Liver (tissue), 8 donors: ENCODE measurements at regions not wholly inside any gene's neighbourhood (a gene's known extent, or its start where the extent isn't known, plus 50 kb on each side); places are given as distances from the start of the nearest gene placed in this dataset.

Experiments
- DNase-seq: peaks from one replicate; pipeline ENCODE4 v3.0.0-alpha.2; 2017; ENCODE audit warnings: low spot score
- H3K27ac ChIP-seq, 2 donors: one replicate each; pipeline ENCODE4 v1.7.0; 2013; ENCODE audit warnings: inconsistent platforms in 2 of 2, low read length in 2 of 2, control low read depth in 1 of 2, low read depth in 1 of 2, mild to moderate bottlenecking in 1 of 2
- H3K27me3 ChIP-seq, 4 donors: one replicate each; pipeline versions ENCODE4 v1.6.1 to v1.7.0; 2013; ENCODE audit warnings: low read length in 3 of 4, inconsistent platforms in 1 of 4, mild to moderate bottlenecking in 1 of 4, moderate library complexity in 1 of 4; ENCODE audit not compliant: control insufficient read depth in 4 of 4, insufficient read depth in 4 of 4
- H3K36me3 ChIP-seq, 4 donors: one replicate each; pipeline versions ENCODE4 v1.6.1 to v1.7.0; 2013; ENCODE audit warnings: low read length in 3 of 4, mild to moderate bottlenecking in 3 of 4, low read depth in 1 of 4, moderate library complexity in 1 of 4; ENCODE audit not compliant: control insufficient read depth in 4 of 4, insufficient read depth in 3 of 4
- H3K4me1 ChIP-seq, 4 donors: one replicate each; pipeline versions ENCODE4 v1.6.1 to v1.7.0; 2013; ENCODE audit warnings: low read length in 3 of 4, mild to moderate bottlenecking in 3 of 4, moderate library complexity in 1 of 4; ENCODE audit not compliant: control insufficient read depth in 4 of 4, insufficient read depth in 4 of 4
- H3K4me3 ChIP-seq, 3 donors: one replicate each; pipeline versions ENCODE4 v1.6.1 to v1.7.0; 2013; ENCODE audit warnings: low read length in 3 of 3, control low read depth in 1 of 3, low read depth in 1 of 3, mild to moderate bottlenecking in 1 of 3
- H3K9ac ChIP-seq, 2 donors: one replicate each; pipeline ENCODE4 v1.7.0; 2013; ENCODE audit warnings: low read length in 2 of 2, mild to moderate bottlenecking in 2 of 2, moderate library complexity in 2 of 2, control low read depth in 1 of 2, low read depth in 1 of 2
- H3K9me3 ChIP-seq, 4 donors: one replicate each; pipeline versions ENCODE4 v1.6.1 to v1.7.0; 2013; ENCODE audit warnings: low read length in 3 of 4; ENCODE audit not compliant: control insufficient read depth in 4 of 4
- ATF3 ChIP-seq: IDR thresholded peaks from 2 replicates; pipeline ENCODE4 v1.6.1; 2016; ENCODE audit warnings: antibody characterized with exemption
- EGR1 ChIP-seq, 2 donors: IDR thresholded peaks; 2 replicates each; pipeline ENCODE4 v1.6.1; 2016 to 2018; ENCODE audit warnings: antibody characterized with exemption in 2 of 2, low read depth in 2 of 2
- FOXA1 ChIP-seq: IDR thresholded peaks from 2 replicates; pipeline ENCODE4 v1.6.1; 2016; ENCODE audit warnings: antibody characterized with exemption
- FOXA2 ChIP-seq: IDR thresholded peaks from 2 replicates; pipeline ENCODE4 v1.6.1; 2016; ENCODE audit warnings: antibody characterized with exemption
- HNF4A ChIP-seq, 2 donors: conservative IDR thresholded peaks; 2 replicates each; pipeline ENCODE4 v1.6.1; 2016; ENCODE audit warnings: antibody characterized with exemption in 2 of 2, mild to moderate bottlenecking in 2 of 2
- NR2F2 ChIP-seq: IDR thresholded peaks from 2 replicates; pipeline ENCODE4 v1.6.1; 2016; ENCODE audit warnings: antibody characterized with exemption
- REST ChIP-seq: IDR thresholded peaks from 2 replicates; pipeline ENCODE4 v1.6.1; 2016; ENCODE audit warnings: antibody characterized with exemption, mild to moderate bottlenecking
- RXRA ChIP-seq, 2 donors: IDR thresholded peaks; 2 replicates each; pipeline ENCODE4 v1.6.1; 2017 to 2018; ENCODE audit warnings: antibody characterized with exemption in 2 of 2, mild to moderate bottlenecking in 1 of 2
- SP1 ChIP-seq: IDR thresholded peaks from 2 replicates; pipeline ENCODE4 v1.6.1; 2018; ENCODE audit warnings: antibody characterized with exemption, mild to moderate bottlenecking
- TAF1 ChIP-seq: conservative IDR thresholded peaks from 2 replicates; pipeline ENCODE4 v1.6.1; 2016; ENCODE audit warnings: antibody characterized with exemption, mild to moderate bottlenecking
- WGBS: extraction: QIAGEN DNeasy Blood & Tissue Kit; methylation state at CpG from one replicate; pipeline ENCODE4 v1.1.7; 2013; 5-methylcytosine and 5-hydroxymethylcytosine counted together
- TF ChIP-seq, protein P1 (sequence below): IDR thresholded peaks from 2 replicates; pipeline ENCODE4 v1.6.1; 2016; ENCODE audit warnings: antibody characterized with exemption
- TF ChIP-seq, protein P2 (sequence below): fragments of 150-350 bp; IDR thresholded peaks from 2 replicates; pipeline ENCODE4 v1.5.1; 2017; ENCODE audit warnings: improper control_type of control experiment, low read depth, low read length; ENCODE audit not compliant: missing input control
- TF ChIP-seq, protein P3 (sequence below): IDR thresholded peaks from 2 replicates; pipeline ENCODE4 v1.6.1; 2016; ENCODE audit warnings: antibody characterized with exemption
- donor health status: healthy.
- donor health status: healthy.
- donor health status: healthy.
- donor health status: healthy.
- donor health status: healthy.

GRCh38 chr4:66297703-66298102 lies 627.4 kb upstream of the EPHA5 start:
- Histone ChIP-seq H3K27ac (no peak overlapping the region), H3K4me1 (no peaks in the 10 kb centered on the region), H3K4me3 (no peak overlapping the region), H3K9me3 (peaks cover 0 to 1% (median 0%) of the 10 kb centered on the region in 4 donors), H3K36me3 (no peaks in the 10 kb centered on the region), H3K27me3 (peaks cover 0 to 2% (median 0%) of the 10 kb centered on the region in 4 donors), H3K9ac (no peak overlapping the region)
- WGBS: 51% methylated on average over 1 of the region's 1 CpG
- no peak for DNase-seq
- TF ChIP-seq EGR1 (IDR thresholded peaks at IDR 0.05; ENCODE audit: low read depth in 2 of 2) (no peak), FOXA1 (no peak), SP1 (no peak), TAF1 (no peak), REST (no peak), NR2F2 (no peak), FOXA2 (no peak), RXRA (IDR thresholded peaks at IDR 0.05) (no peak), ATF3 (no peak)
- TF ChIP-seq, protein P1, sequence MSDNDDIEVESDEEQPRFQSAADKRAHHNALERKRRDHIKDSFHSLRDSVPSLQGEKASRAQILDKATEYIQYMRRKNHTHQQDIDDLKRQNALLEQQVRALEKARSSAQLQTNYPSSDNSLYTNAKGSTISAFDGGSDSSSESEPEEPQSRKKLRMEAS: no peak
- TF ChIP-seq, protein P2, sequence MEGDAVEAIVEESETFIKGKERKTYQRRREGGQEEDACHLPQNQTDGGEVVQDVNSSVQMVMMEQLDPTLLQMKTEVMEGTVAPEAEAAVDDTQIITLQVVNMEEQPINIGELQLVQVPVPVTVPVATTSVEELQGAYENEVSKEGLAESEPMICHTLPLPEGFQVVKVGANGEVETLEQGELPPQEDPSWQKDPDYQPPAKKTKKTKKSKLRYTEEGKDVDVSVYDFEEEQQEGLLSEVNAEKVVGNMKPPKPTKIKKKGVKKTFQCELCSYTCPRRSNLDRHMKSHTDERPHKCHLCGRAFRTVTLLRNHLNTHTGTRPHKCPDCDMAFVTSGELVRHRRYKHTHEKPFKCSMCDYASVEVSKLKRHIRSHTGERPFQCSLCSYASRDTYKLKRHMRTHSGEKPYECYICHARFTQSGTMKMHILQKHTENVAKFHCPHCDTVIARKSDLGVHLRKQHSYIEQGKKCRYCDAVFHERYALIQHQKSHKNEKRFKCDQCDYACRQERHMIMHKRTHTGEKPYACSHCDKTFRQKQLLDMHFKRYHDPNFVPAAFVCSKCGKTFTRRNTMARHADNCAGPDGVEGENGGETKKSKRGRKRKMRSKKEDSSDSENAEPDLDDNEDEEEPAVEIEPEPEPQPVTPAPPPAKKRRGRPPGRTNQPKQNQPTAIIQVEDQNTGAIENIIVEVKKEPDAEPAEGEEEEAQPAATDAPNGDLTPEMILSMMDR: no peak
- TF ChIP-seq, protein P3, sequence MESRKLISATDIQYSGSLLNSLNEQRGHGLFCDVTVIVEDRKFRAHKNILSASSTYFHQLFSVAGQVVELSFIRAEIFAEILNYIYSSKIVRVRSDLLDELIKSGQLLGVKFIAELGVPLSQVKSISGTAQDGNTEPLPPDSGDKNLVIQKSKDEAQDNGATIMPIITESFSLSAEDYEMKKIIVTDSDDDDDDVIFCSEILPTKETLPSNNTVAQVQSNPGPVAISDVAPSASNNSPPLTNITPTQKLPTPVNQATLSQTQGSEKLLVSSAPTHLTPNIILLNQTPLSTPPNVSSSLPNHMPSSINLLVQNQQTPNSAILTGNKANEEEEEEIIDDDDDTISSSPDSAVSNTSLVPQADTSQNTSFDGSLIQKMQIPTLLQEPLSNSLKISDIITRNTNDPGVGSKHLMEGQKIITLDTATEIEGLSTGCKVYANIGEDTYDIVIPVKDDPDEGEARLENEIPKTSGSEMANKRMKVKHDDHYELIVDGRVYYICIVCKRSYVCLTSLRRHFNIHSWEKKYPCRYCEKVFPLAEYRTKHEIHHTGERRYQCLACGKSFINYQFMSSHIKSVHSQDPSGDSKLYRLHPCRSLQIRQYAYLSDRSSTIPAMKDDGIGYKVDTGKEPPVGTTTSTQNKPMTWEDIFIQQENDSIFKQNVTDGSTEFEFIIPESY: no peak

- no peak for TF ChIP-seq RXRA (IDR thresholded peaks at IDR 0.05)
- no peak for TF ChIP-seq HNF4A (conservative IDR thresholded peaks at IDR 0.05)
- Histone ChIP-seq H3K4me1 (no peaks in the 10 kb centered on the region), H3K4me3 (no peak overlapping the region), H3K9me3 (peaks cover 0 to 1% (median 0%) of the 10 kb centered on the region in 4 donors), H3K9ac (no peak overlapping the region), H3K27me3 (peaks cover 0 to 2% (median 0%) of the 10 kb centered on the region in 4 donors), H3K36me3 (no peaks in the 10 kb centered on the region), H3K27ac (no peak overlapping the region)
- DNase-seq: no peak
- WGBS: 84% methylated on average over 5 of the region's 5 CpGs
Observed at GRCh38 chr4:66294638-66295037, 624.3 kb upstream of the EPHA5 start.
